Liver (tissue), 3 donors: ENCODE measurements at regions not wholly inside any gene's neighbourhood (a gene's known extent, or its start where the extent isn't known, plus 50 kb on each side); places are given as distances from the start of the nearest gene placed in this dataset. TPM values are rescaled to one million over a fixed set of nuclear protein-coding genes. Genes with fewer than 3 reads are reported as not detected.

Source experiments
- HNF4G ChIP-seq: IDR thresholded peaks from 2 replicates; pipeline ENCODE4 v1.6.1; 2016; ENCODE audit warnings: antibody characterized with exemption
- TAF1 ChIP-seq: conservative IDR thresholded peaks from 2 replicates; pipeline ENCODE4 v1.6.1; 2016; ENCODE audit warnings: antibody characterized with exemption, mild to moderate bottlenecking
- small RNA-seq: library from RNA; depleted of rRNA; stranded (forward); fragments of <200 nt; gene quantifications from one replicate; pipeline ENCODE3, GENCODE V24; 2014
- TF ChIP-seq, protein P1 (sequence below): IDR thresholded peaks from 2 replicates; pipeline ENCODE4 v1.6.1; 2016; ENCODE audit warnings: antibody characterized with exemption
- donor health status: healthy.

DNA sequence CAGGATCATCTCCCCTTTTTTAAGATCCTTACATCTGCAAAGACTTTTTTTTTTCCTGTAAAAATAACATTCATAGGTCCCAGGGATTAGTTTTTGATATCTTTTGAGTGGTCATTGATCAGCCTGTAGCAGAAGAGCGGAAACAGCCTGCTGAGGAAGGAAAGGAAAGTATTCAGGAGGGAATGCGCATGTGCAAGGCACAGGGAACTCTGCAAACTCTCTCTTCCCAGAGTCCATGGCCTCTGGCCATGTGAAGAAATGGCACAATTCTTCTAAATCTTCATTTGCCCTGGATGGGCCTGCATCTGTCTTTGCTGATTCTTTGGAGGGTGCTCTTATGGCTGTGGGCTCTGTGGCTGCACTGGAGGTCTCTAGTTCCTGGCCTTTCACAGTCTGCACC lies 60.1 kb upstream of the SKOR2 start (continued):
- TF ChIP-seq, protein P1, sequence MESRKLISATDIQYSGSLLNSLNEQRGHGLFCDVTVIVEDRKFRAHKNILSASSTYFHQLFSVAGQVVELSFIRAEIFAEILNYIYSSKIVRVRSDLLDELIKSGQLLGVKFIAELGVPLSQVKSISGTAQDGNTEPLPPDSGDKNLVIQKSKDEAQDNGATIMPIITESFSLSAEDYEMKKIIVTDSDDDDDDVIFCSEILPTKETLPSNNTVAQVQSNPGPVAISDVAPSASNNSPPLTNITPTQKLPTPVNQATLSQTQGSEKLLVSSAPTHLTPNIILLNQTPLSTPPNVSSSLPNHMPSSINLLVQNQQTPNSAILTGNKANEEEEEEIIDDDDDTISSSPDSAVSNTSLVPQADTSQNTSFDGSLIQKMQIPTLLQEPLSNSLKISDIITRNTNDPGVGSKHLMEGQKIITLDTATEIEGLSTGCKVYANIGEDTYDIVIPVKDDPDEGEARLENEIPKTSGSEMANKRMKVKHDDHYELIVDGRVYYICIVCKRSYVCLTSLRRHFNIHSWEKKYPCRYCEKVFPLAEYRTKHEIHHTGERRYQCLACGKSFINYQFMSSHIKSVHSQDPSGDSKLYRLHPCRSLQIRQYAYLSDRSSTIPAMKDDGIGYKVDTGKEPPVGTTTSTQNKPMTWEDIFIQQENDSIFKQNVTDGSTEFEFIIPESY = no peak
- no peak for TF ChIP-seq TAF1
- no peak for TF ChIP-seq HNF4G

Small RNAs in the stretch of these regions (small RNA-seq; reads per million reads assigned to genes)
- gene MIR4527 = not detected
